ENCODE measurements at regions not wholly inside any gene's neighbourhood (a gene's known extent, or its start where the extent isn't known, plus 50 kb on each side); places are given as distances from the start of the nearest gene placed in this dataset.

- no peak for TF ChIP-seq POLR2AphosphoS5 (IDR thresholded peaks at IDR 0.05; ENCODE audit: borderline replicate concordance, low read depth, low read length)
- TF ChIP-seq EZH2 (IDR thresholded peaks at IDR 0.05), result no peak
- TF ChIP-seq FOXP2 (optimal IDR thresholded peaks at IDR 0.05; ENCODE audit: control extremely low read depth, extremely low read length, insufficient read depth), result no peak
Observed at GRCh38 chr2:82260521-82260920, 1956.0 kb upstream of the LRRTM1 start.

Measured in SK-N-MC (cell line).